Daoy (cell line): ENCODE measurements at regions not wholly inside any gene's neighbourhood (a gene's known extent, or its start where the extent isn't known, plus 50 kb on each side); places are given as distances from the start of the nearest gene placed in this dataset.

Experiments used
- DNase-seq: peaks from one replicate; pipeline ENCODE4 v3.0.0-alpha.2; 2015; ENCODE audit warnings: low read depth

DNA sequence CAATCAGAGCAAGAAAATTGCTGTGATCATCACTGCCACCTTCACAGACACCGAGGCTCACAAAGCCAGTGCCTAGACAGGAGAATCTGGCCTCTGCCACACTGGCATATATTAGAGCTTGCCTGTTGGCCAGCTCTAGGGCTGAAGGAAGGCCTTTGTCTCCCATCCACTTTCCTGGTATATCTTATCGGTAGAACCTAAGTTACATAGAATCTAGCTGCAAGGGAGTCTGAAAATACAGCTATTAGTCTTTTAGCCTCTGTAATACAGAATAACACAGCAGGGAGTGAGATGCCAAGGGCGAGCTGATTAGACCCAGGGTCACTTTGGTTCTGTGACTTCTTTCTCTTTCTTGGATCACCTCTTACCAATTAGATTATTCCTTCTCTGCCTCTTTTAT is 154.9 kb upstream of the KL start:
- DNase-seq, result no peak

DNA sequence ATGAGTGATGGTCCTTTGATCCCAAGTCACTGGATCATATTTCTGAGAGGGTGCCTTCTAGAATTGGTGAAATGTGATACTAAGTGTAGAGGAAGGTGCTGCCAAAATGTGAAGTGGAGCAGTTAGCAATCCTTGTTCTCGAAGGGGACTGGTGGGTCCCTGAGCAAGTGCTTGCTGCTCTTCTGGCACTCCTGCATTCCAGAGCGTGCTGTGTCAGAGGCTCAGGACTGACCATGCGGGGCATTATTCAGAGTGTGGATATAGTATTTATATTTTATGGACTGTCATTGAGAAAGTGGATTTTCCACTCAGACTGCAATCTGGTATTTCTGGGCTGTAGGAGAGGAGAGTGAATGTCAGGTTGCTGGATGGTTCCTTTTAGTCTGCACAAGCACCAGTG is 152.6 kb upstream of the KL start:
- no peak for DNase-seq

DNA sequence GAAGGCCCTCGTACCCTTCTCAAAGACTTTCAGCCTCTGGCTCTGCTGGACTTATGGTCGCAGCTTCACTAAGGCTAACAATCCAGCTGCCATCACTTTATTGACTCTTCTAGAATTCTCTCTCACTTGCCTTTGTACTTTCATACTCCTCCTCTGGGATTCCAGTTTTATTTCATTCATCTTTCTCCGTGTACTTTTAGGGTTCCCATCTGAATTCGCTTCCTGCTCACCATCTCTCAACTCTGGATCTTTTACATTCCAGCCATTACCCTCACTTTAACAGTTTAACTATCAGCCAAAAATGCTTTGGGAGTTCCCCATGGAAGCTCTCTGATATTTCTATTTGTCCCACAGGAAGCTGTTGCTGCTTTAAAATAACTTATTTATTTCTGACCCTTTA is 149.3 kb upstream of the KL start:
- DNase-seq, result no peak

DNA sequence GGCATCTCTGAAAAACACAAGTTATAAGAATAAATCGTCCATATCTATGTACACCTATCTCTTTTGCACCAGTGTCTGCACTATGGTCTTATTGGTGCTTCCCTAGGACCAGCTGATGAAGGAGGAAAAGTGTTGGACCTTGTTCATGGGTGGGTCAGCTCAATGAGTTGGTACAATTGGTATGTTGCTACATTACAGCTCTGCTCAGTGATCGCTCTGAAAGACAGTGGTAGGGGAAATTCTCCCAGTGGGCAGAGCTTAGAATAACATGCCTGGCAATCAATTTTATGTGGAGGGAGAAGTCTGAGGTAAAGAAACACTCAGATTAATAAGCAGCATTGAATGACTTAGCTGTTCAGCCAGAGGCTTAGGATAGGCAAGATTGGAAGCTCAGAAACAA is 138.7 kb upstream of the KL start:
- no peak for DNase-seq

DNA sequence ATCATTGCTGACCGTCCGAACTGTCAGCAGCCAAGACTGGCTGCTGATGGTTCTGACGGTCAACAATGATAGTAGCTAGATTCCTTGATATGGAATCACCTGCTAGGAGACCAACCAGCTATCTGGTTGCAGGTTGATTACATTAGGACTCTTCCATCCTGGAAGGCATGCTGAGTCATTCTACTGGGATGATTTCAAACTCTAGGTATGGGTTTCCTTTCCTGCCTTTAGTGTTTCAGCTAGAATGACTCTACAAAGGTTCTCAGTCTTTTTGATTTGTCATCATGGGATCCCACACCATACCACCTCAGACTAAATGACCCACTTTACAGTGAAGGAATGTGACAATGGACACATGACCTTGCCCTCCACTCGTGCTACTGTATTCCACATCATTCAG is 138.1 kb upstream of the KL start:
- peak; percentile 30 for DNase-seq

DNA sequence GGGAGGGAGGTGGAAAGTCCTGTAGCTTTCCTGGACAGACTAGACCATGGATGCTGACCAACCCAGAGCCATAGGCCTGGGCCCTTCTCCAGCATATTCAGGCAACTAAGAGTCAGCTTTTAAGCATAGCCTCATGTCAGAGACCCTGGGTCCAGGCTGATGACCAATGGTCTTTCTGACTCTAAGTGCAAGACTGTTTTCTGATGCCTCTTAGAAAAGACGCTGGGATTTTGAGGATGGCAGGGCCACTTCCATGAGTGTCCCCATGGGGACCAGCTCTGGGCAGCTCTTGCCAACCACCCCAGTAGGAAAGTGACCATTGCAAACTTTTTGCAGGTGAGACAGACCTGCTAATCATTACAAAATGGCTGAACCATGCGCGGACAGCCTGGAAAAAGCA is 135.6 kb upstream of the KL start:
- DNase-seq, result no peak

DNA sequence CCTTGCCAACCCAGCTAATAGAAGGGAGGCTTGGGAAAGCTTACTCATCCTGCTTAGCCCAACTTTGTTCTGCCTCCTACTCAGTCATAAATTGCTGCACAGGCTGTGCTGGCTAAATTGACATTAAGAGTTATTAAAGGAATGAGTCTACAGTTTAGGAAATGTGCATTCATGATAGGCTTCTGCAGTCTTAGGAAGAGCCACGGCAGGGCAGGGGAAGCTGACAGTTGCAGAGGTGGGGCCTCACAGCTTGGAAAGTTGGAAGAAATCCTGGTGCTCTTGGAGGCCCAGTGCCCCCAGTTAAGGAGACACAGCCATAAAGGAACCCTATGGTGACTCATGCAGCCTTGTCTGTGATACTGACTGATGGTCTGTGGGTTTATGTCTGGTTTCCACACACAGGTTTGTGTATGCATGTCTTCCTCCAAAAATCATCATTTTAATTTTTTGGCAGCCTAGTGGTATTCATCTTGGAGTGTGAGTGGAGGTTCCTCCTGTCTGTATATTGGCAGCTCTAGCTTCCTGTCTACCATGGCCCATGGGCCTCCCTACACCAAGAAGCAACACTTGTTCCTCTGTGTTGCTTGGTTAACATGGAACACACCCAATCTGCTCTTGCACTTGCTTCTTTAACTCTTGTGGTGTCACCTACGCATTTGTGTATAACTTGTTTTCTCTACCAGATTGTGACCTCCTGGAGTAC is 135.0 kb upstream of the KL start:
- peak; percentile 59 for DNase-seq

DNA sequence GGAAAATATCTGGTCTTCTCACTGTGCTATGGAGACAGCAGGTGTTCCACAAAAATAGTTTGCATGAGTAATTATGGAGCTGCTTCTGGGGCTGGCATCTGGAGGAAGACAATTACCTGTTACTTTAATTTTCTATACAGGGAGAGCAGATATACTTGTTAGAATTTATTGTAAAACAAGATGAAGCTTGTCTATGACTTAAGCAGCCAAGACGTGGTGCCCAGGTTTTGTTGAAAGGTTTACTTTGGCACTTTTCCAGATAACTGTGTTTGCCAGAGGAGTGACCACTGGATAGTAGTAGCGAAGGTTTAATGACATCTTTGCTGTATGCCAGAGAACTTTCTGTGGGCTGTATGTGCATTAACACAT is 134.5 kb upstream of the KL start:
- no peak for DNase-seq

DNA sequence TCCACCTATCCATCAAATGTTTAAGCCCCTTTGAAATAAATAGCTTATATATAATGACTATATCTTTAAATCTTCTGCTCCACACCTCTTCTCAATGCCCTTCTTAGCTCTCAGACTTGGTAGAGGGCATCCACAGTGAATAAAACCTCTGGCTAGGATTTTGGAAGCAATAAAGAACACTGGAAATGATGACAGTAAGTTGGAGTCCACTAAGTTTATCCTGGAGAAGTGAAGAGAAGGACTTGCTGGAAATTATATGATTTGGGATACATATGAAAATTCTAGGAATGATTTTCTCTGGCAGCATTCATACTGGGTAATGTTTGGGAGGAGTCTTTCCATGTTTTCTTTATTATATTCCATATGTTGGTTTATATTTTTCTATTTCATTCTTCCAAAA is 133.5 kb upstream of the KL start:
- no peak for DNase-seq

DNA sequence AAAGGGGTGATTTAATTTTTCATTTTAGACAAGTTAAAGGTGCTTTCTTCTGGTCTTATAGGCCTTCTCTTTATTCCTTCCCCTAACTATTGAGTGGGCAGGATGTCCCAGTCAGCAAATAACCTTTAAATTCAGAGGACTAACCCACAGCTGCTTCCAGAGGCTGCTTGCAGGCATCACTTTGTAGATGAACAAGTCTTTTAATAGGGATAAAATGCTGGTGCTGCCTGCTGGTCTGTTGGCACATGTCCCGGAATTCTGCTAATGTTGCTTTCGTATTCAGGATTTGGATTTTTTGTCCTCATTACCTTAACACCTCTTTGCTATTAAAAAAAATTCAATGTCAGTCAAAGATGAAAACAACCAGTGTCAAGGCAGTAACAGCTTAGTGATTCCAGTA is 132.7 kb upstream of the KL start:
- no peak for DNase-seq

DNA sequence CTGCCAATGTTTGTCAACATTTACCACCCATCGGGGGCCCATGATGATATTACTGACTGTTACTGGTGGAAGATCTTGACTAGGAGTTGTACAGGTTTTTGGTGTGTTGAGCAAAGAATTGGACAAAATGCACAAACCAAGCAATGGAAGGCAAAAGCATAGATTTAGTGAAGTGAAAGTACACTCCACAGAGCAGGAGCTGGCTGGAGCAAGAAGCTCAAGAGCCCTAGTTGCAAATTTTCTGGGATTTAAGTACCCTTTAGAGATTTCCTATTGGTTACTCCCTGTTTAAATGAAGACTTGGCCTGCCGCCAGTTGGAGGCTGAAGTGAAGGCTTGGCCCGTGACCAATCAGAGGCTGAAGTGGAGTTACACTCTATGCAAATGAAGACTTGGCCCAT is 128.6 kb upstream of the KL start:
- no peak for DNase-seq

DNA sequence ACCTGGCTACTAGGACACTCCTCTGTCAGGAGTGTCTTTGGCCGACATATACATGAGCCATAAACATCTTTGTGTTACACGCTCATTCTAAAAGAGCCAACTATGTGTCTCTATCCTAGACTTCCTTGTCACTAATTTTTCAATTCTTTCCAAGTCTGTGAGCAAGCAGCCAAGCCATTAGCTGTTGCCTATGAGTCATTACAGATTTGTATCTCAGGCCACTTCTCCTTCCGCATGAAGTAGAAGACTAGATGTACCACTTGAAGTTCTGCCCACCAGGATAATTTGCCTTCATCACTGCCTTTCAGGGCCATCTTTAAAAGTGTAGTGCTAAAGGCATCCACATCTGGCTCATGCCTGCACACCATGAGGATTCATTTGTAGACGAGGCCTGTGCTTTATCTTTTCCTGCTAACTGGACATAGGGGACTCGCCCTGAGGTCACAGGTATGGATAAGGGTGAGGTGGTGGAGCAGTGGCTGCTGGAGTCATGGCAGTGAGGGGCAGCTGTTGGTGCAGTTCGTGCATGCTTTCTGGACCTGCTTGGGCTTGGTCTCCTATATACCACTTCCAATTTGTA is 126.1 kb upstream of the KL start:
- DNase-seq, result no peak

DNA sequence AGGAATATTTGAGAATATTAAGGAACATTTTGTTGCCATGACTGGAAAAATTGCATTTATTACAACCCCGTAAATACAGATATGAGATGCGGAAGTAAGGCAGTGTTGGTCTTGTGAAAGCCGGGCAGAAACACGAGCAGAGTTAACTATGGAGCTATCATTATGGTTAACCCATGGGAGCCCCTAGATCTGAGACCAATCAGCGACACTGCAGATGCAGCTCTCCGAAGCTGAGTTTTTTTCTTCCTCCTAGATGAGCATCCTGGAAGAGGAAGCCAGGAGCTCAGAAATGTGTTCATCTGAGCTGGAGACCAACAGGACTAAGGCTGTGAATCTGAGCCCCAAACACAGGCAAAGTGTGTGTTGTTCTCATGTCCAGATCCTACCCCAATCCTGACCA is 123.0 kb upstream of the KL start:
- DNase-seq, result no peak

DNA sequence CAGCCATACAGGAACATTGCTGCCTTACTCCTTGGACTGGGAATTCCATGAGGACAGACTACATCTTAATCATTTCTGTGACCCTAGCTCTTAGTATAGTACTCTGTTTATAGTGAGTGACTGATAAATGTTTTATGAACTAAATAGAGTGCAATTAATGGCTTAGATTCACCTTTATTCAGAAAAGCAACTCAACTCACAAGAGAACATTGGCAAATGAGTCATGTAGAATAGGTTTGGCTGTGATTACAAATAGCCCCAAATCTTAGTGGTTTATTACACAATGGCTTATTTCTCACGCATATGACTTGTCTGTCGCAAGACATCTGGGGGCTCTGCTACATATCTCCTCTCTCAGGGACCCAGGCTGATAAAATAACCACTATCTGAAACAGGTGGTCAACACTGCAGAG is 121.6 kb upstream of the KL start:
- DNase-seq, result peak; percentile 30

DNA sequence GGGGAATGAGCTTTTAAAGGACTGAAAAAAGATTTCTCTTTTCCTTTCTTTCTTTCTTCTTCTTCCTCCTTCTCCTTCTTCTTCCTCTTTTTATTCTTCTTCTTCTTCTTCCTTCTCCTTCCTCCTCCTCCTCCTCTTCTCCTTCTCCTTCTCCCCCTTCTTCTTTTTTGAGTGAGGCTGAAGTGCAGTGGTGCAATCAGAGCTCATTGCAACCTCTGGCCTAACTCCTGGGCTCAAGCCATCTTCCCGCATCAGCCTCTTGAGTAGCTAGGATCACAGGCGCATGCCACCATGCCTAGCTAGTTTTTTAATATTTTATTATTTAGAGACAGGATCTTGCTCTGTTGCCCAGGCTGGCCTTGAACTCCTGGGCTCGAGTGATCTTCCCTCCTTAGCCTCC is 120.9 kb upstream of the KL start:
- no peak for DNase-seq

DNA sequence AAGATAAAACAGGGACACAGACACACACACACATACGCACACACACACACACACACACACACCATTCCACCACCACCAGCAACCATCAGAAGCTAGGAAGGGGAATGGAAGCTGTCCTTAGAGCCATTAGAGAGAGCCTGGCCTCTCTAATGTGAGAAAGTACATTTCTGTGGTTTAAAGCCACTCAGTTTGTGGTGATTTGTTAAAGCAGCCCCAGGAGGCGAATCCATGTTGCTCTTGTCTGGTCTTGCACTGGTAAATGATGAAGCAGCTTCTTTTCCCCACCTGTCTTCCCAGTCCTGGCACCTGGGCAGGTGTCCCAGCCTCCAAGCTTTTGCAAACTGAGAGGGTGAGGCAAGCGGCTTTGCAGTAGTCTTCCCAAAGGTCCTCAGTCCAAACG is 118.9 kb upstream of the KL start:
- no peak for DNase-seq

DNA sequence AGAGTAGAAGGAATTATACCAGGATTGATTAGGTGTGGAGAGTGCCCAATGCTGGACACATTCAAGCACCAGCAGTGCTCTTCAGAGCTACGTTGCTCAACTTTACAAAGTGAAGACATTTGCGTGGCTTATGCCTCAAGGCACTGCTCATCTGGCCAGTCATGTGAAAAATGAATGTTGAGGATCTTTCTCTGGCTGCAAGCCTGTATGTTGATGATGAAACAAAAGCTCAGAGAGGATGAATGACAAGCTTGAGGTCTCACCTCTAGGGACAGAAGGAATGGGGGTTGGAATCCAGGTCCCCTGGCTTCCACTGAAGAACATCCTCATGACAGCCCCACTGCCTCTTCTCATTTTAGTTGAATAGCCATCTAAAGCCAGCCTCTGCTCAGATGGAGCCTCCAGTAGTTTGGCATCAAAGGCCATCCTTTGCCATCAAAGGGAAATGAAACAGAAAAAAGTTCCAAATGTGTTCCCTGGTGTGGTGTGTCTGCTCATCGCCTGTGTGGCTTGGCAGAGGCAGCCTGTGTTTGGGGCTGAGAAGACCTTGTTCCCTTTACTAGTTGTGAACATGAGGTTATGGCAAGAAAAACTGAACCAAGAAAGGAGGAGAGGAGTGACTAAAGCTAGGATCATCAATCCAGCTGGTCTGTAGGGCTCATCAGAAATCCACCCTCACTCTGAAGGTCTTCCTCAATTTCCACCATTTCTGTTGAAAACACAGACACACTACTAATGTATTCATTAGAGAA is 114.0 kb upstream of the KL start:
- DNase-seq, result no peak

DNA sequence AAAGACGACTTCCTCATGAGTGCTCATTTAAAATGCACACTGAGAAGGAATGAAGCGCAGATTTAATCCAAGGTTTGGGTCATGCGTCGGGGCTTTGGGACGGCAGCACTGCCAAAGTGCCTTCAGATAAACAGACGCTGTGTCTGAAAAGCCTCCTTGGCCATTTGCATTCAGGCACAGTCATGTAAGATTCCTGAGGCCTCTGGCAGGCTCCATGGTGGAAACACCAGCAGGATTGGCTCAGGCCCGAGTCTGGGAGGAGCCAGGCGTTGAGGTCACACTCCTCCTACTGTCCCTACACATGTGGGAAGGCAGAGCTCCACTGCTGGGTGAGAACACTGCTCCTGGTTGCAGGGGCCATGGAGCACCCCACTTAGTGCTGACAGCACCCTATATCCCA is 113.3 kb upstream of the KL start:
- DNase-seq, result peak; percentile 65

DNA sequence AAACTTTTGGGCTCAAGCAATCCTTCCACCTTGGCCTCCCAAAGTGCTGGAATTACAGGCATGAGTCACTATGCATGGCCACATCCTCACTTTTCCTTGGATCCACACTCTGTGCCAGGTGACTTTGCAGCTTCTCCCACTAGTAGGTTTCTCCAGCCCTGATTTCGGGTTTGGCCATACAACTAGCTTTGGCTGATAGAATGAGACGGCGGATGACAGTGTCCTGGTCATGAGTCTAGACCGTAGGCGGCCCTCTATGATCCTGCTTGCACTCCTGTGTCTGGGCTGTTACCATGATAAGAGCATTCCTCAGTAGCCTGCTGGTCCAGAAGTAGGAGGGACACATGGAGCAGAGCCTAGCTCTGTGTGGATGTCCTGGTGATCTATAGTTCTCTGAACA is 112.5 kb upstream of the KL start:
- peak; percentile 46 for DNase-seq

DNA sequence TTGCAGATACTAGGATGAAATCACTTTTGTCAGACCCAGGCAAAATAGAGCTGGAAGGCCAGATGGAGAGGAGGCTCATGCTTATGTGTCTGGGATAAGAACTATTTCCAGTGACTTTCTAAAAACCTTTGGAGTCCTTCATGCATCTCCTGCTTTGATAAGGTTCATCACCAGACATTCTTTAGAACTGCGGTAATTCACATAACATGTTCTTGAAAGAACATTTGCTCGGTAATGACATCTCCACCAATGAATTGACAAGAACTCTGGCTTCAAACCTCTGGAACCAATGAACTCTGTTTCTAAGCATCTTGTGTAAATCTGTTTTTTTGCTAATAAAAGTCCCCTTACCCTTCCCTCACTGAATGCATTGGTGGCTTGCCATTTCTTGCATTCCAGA is 112.0 kb upstream of the KL start:
- DNase-seq, result no peak

DNA sequence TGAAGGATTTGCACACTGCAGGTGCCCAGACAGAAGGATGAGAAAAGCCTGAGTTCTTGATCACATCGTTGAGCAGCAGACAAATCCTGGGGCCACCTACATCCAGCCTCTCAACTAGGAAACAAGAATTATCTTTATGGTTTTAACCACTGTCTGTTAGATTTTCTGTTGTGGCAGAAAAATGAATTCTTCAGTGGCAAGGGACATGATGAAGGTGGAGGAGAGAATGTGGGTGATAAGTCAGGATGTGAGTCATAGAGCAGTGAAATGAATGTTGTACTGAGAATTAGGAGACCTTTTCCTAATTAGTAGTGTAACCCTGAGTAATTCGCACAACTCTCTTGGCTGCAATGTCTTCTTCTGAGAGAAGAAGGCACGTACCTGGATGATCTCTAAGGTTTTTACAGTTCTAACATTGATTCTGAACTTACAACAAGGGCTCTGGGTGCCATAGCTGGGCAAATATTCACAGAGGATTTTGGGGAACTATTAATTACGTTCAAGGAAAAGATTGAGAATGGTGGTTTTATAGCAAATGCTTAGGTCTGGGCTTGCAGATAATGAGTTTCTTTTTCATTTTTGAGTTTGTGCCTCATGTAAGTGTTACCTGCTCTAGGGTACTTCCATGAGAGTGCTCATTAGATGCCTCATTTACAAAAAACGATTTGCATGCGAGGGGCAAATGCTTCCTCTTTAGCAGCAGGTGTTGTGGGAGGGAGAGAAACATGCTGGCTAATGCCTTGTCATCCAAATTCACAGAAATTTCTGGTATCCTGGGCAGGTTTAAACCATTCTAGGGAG is 111.0 kb upstream of the KL start:
- DNase-seq, result peak; percentile 61

DNA sequence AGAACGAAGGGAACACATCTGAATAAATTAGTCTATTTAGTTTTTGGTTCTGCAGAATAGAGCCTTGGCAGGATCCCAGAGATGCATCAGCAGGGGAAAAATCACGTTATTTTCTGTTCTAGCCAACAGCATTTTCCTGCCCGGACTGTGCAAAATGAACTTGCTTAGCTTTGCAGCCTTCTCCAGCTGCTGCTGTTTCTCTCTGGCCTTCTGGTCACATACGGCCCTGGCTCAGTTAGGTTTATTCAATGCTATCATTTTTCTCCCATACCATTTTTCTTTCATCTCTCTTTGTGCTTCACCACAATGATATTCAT is 110.4 kb upstream of the KL start:
- no peak for DNase-seq

DNA sequence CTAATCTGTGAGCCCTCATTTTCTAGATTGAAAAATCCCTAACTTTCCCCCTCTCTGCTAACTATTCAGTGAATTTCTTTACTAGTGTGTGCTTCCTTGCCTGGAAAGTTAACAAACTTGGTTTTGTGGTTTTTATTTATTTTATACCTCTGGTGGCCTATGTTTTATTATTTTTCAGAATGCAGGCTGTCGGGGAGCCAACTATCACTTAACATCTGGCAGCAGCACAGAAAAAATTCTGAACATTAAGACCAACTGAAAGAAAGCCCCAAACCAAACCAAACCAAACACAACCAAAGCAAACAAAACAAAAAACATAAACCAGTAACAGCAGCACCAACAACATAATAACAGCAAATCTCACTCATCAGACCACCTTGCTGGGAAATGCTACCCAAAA is 109.0 kb upstream of the KL start:
- no peak for DNase-seq
